Lower lobe of right lung (tissue), 2 donors: ENCODE measurements at regions not wholly inside any gene's neighbourhood (a gene's known extent, or its start where the extent isn't known, plus 50 kb on each side); places are given as distances from the start of the nearest gene placed in this dataset.

Experiments
- ATAC-seq, 2 donors: fragments of 200-7000 bp; cut with Tn5 transposase; one replicate each; pipeline ENCODE4 v1.9.1; 2020 to 2022; ENCODE audit warnings: mild to moderate bottlenecking in 2 of 2, moderate library complexity in 2 of 2
- DNase-seq: peaks from one replicate; pipeline ENCODE4 v3.0.0-alpha.2; 2020
- H3K27ac ChIP-seq: fragments of 200-600 bp; one replicate; pipeline ENCODE4 v1.8.0; 2022
- H3K27me3 ChIP-seq: fragments of 200-600 bp; one replicate; pipeline ENCODE4 v1.8.0; 2022; ENCODE audit warnings: low read depth
- H3K36me3 ChIP-seq: fragments of 200-600 bp; one replicate; pipeline ENCODE4 v1.8.0; 2022; ENCODE audit warnings: mild to moderate bottlenecking
- H3K4me1 ChIP-seq: fragments of 200-600 bp; one replicate; pipeline ENCODE4 v1.8.0; 2022
- H3K4me3 ChIP-seq: fragments of 200-600 bp; one replicate; pipeline ENCODE4 v1.8.0; 2022; ENCODE audit warnings: mild to moderate bottlenecking
- H3K9me3 ChIP-seq: fragments of 200-600 bp; one replicate; pipeline ENCODE4 v1.8.0; 2022
- CTCF ChIP-seq: fragments of 200-600 bp; IDR thresholded peaks from one replicate; pipeline ENCODE4 v1.8.0; 2022; ENCODE audit warnings: antibody characterized with exemption, mild to moderate bottlenecking
- intact Hi-C: fragments of 100-400 bp; cut with DNase I; formaldehyde crosslinking; loops from one replicate; pipeline ENCODE4 v1.11.0; 2022
- donor health status: DM: no; HTN: yes; CAD: no; lungs with severe emphysema.

DNA sequence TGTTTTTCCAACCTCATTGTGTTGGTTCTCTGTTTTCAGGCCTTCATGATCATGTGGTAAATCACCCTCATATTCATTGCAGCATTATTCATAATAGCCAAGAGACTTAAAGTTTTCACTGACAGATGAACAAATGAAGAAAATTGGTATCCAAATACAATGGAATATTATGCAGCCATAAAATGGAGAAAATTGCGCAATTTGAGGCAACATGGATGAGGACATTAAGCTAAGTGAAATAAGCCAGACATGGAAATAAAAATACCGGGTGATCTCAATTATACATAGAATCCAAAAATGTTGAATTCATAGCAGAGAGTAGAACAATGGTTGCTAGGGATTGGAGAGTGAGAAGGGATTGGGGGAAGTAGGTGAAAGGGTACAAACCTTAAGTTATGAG, 491.9 kb upstream of the KCNMB2 start:
- Histone ChIP-seq H3K4me1 (no peaks in the 10 kb centered on the region), H3K9me3 (no peaks in the 10 kb centered on the region), H3K4me3 (no peak overlapping the region), H3K27ac (no peak overlapping the region), H3K36me3 (no peaks in the 10 kb centered on the region), H3K27me3 (no peaks in the 10 kb centered on the region)
- no peak for ATAC-seq
- intact Hi-C loops: no loop called here
- DNase-seq: no peak
- no peak for TF ChIP-seq CTCF

DNA sequence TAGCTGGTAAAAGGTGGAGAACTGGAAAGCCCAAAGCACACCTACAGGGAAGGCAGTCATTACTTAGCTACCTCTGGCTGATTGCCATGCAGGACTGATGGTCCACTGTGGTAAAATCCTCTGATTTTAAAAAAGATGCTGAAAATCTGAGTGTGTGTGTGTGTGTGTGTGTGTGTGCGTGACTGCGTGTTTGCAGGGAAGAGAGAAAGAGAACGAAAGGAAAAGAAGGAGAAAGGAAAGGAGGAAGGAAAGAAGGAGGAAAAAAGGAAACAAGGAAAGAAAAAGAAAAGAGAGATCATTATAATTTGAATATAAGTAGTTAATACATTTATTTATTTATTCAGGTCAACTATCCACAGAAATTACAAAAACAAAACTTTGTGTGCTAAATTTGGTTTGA, 488.7 kb upstream of the KCNMB2 start:
- intact Hi-C loops: no loop called here
- Histone ChIP-seq H3K27me3 (no peaks in the 10 kb centered on the region), H3K27ac (no peak overlapping the region), H3K4me3 (no peak overlapping the region), H3K36me3 (no peaks in the 10 kb centered on the region), H3K9me3 (no peaks in the 10 kb centered on the region), H3K4me1 (no peaks in the 10 kb centered on the region)
- TF ChIP-seq CTCF: no peak
- ATAC-seq (no peak), DNase-seq (no peak)

DNA sequence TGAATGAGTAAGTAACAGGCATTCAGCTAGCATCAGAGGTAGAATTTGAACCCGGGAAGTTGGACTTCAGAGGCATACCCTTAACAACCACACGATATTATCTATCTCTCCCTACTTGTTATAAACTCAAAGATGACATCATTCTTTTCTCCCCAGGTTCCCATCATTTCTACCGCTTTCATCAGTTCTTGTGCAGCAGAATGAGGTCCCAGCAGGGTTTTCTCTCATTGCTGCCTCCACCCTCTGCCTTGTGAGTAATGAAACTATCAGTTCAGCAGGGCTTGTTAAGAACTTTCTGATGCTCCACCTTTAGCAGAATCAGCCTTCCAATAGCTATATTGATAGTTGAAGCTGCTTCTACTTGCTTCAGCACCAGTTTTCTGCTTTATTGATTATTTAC, 487.5 kb upstream of the KCNMB2 start:
- DNase-seq: no peak
- TF ChIP-seq CTCF: no peak
- Histone ChIP-seq H3K27ac (no peak overlapping the region), H3K27me3 (no peaks in the 10 kb centered on the region), H3K36me3 (no peaks in the 10 kb centered on the region), H3K4me1 (no peaks in the 10 kb centered on the region), H3K4me3 (no peak overlapping the region), H3K9me3 (no peaks in the 10 kb centered on the region)
- no peak for ATAC-seq
- intact Hi-C loops: no loop called here

DNA sequence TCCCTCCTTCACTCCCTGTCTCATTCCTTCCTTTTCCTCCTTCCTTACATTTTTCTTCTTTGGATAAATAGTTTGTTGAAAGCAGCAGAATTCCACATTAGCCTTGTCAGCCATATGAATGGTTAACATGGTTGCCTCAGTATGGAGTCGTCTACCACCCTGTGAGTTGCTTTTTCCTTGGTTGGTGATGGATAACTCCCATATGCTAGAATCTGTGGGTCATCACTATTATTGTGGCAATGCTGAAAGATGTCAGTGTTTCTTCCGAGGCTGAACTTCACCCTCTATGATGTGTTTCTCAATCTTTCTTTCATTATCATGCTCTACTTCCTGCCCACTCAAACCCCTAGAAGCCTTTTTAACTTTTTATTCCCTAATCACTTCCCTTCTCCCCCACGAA, 481.8 kb upstream of the KCNMB2 start:
- Histone ChIP-seq H3K4me3 (no peak overlapping the region), H3K9me3 (no peaks in the 10 kb centered on the region), H3K27ac (no peak overlapping the region), H3K36me3 (no peaks in the 10 kb centered on the region), H3K4me1 (peaks cover 5% of the 10 kb centered on the region), H3K27me3 (no peaks in the 10 kb centered on the region)
- DNase-seq (no peak), ATAC-seq (no peak)
- no peak for TF ChIP-seq CTCF
- intact Hi-C loops: no loop called here

DNA sequence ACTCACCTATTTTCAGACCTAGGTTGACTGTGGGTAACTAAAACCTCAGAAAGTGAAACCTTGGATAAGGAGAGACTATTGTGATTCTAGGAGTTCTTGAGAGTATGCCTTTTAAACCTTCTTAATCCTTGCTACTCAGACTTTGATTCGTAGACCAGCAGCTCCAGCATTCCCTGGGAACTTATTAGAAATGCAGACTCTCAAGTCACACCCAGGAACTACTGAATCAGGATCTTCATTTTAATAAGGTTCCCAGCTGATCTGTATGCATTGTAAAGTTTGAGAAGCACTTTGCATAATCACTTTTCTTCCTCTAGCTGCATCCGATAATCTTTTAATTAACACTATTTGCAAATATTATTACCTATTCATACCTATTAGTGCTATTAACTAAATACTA, 480.3 kb upstream of the KCNMB2 start:
- intact Hi-C loops: no loop called here
- no peak for DNase-seq
- TF ChIP-seq CTCF: no peak
- Histone ChIP-seq H3K36me3 (no peaks in the 10 kb centered on the region), H3K4me1 (peaks cover 15% of the 10 kb centered on the region), H3K27me3 (no peaks in the 10 kb centered on the region), H3K27ac (no peak overlapping the region), H3K4me3 (no peak overlapping the region), H3K9me3 (no peaks in the 10 kb centered on the region)
- no peak for ATAC-seq

GRCh38 chr3:178056868-178057267, 479.4 kb upstream of the KCNMB2 start:
- intact Hi-C loops: no loop called here
- Histone ChIP-seq H3K27ac (no peak overlapping the region), H3K27me3 (no peaks in the 10 kb centered on the region), H3K9me3 (no peaks in the 10 kb centered on the region), H3K36me3 (no peaks in the 10 kb centered on the region), H3K4me3 (no peak overlapping the region), H3K4me1 (peaks cover 24% of the 10 kb centered on the region)
- DNase-seq (no peak), ATAC-seq (no peak)
- no peak for TF ChIP-seq CTCF
